HCT116 (cell line): ENCODE measurements at regions not wholly inside any gene's neighbourhood (a gene's known extent, or its start where the extent isn't known, plus 50 kb on each side); places are given as distances from the start of the nearest gene placed in this dataset.
A peak's percentile ranks its signal among the peaks of the same experiment; 100 is the strongest.

Experiments used
- ATAC-seq: fragments of 200-7000 bp; cut with Tn5 transposase; 2 replicates; pipeline ENCODE4 v1.9.1; 2020; ENCODE audit warnings: mild to moderate bottlenecking, moderate library complexity
- BruUV-seq: library from RNA; stranded (reverse); fragments of 400-500 nt; replicated peaks from 2 replicates; lab custom pipeline; 2021; lab: Mats Ljungman, UMichigan
- CTCF ChIA-PET: fragments of 300-600 bp; sonication (Branson Sonifier 250); formaldehyde crosslinking; loops from one replicate; lab custom pipeline; 2021; ENCODE audit warnings: antibody characterized with exemption; lab: Charles Lee
- POLR2A ChIA-PET: fragments of 300-600, 350-600 bp; sonication (Branson Sonifier 250); formaldehyde crosslinking; loops from one replicate; lab custom pipeline; 2021; ENCODE audit warnings: antibody characterized with exemption; lab: Charles Lee
- RAD21 ChIA-PET, 2 experiments: fragments of 300-600 bp; sonication (Branson Sonifier 250); formaldehyde crosslinking; loops; one replicate each; lab custom pipeline; 2023; ENCODE audit warnings: low total read pairs in 2 of 2; ENCODE audit not compliant: uncharacterized antibody in 2 of 2, unreplicated experiment in 2 of 2, low non-redundant PET in 1 of 2; lab: Charles Lee
- DNase-seq: peaks from one replicate; pipeline ENCODE4 v3.0.0-alpha.2; 2010; ENCODE audit warnings: low read depth, low spot score
- H2AFZ ChIP-seq: fragments of 200-600 bp; shearing (Covaris generic), sonication (generic); 2 replicates; pipeline ENCODE4 v1.6.1; 2017; ENCODE audit warnings: low read depth, mixed run types, mixed read lengths, antibody characterized with exemption, low read length; ENCODE audit not compliant: poor library complexity, severe bottlenecking
- H3K27ac ChIP-seq: 2 replicates; pipeline ENCODE4 v1.5.1; 2012; ENCODE audit warnings: low read depth, low read length
- H3K27me3 ChIP-seq: fragments of 200-600 bp; sonication (generic); 2 replicates; pipeline ENCODE4 v1.6.1; 2016; ENCODE audit warnings: mixed run types, low read length, mixed read lengths; ENCODE audit not compliant: insufficient read depth
- H3K36me3 ChIP-seq, 2 experiments: fragments of 200-500 bp in 1 of 2; fragments of 200-600 bp in 1 of 2; sonication (Bioruptor generic) in 1 of 2; sonication (generic) in 1 of 2; 2 replicates each; pipeline versions ENCODE4 v1.5.1 to v1.6.1; 2014 to 2016; ENCODE audit warnings: low read length in 2 of 2, inconsistent platforms in 1 of 2, mixed read lengths in 1 of 2, mixed run types in 1 of 2; ENCODE audit not compliant: insufficient read depth in 2 of 2, control insufficient read depth in 1 of 2
- H3K4me1 ChIP-seq, 2 experiments: fragments of 200-600 bp in 1 of 2; sonication (generic) in 1 of 2; 2 replicates each; pipeline versions ENCODE4 v1.5.1 to v1.6.1; 2012 to 2017; ENCODE audit warnings: low read length in 2 of 2, inconsistent platforms in 1 of 2, mild to moderate bottlenecking in 1 of 2, mixed read lengths in 1 of 2, mixed run types in 1 of 2, moderate library complexity in 1 of 2; ENCODE audit not compliant: insufficient read depth in 2 of 2, control insufficient read depth in 1 of 2
- H3K4me2 ChIP-seq: fragments of 200-600 bp; sonication (generic); 2 replicates; pipeline ENCODE4 v1.6.1; 2017; ENCODE audit warnings: mixed run types, low read length, mixed read lengths
- H3K4me3 ChIP-seq, 2 experiments: fragments of 200-600 bp in 1 of 2; sonication (generic) in 1 of 2; replicated peaks in 1 of 2; 2 replicates each; pipeline ENCODE4 v1.5.1; 2011 to 2016; ENCODE audit warnings: low read length in 2 of 2, control low read depth in 1 of 2, low read depth in 1 of 2, mild to moderate bottlenecking in 1 of 2, mixed read lengths in 1 of 2, mixed run types in 1 of 2
- H3K79me2 ChIP-seq: fragments of 200-600 bp; sonication (generic); 2 replicates; pipeline ENCODE4 v1.6.1; 2017; ENCODE audit warnings: mild to moderate bottlenecking, mixed run types, low read length, moderate library complexity, mixed read lengths; ENCODE audit not compliant: insufficient read depth
- H3K9ac ChIP-seq: fragments of 200-600 bp; sonication (generic); 2 replicates; pipeline ENCODE4 v1.6.1; 2016; ENCODE audit warnings: low read length, mixed read lengths
- H3K9me2 ChIP-seq: fragments of 200-600 bp; sonication (generic), shearing (Covaris generic); 2 replicates; pipeline ENCODE4 v1.6.1; 2017; ENCODE audit warnings: mixed run types, mild to moderate bottlenecking, moderate library complexity; ENCODE audit not compliant: insufficient read depth
- H3K9me3 ChIP-seq, 2 experiments: fragments of 200-500 bp in 1 of 2; fragments of 200-600 bp in 1 of 2; sonication (Bioruptor generic) in 1 of 2; sonication (generic) in 1 of 2; 2 replicates each; pipeline ENCODE4 v1.6.1; 2014 to 2017; ENCODE audit warnings: low read length in 2 of 2, mixed read lengths in 2 of 2, inconsistent platforms in 1 of 2, low read depth in 1 of 2, mild to moderate bottlenecking in 1 of 2, mixed run types in 1 of 2, moderate library complexity in 1 of 2; ENCODE audit not compliant: control insufficient read depth in 1 of 2, insufficient read depth in 1 of 2
- H4K20me1 ChIP-seq: fragments of 200-600 bp; sonication (generic), shearing (Covaris generic); 2 replicates; pipeline ENCODE4 v1.6.1; 2017; ENCODE audit warnings: mixed run types, mild to moderate bottlenecking, moderate library complexity; ENCODE audit not compliant: insufficient read depth
- CEBPB ChIP-seq: IDR thresholded peaks from 2 replicates; pipeline ENCODE4 v1.6.1; 2012; ENCODE audit warnings: low read depth
- EGR1 ChIP-seq: IDR thresholded peaks from 2 replicates; pipeline ENCODE4 v1.6.1; 2012; ENCODE audit warnings: low read depth
- ELF1 ChIP-seq: IDR thresholded peaks from 2 replicates; pipeline ENCODE4 v1.6.1; 2012; ENCODE audit warnings: low read depth, borderline replicate concordance
- EZH2 ChIP-seq: fragments of 200-600 bp; sonication (generic); IDR thresholded peaks from 2 replicates; pipeline ENCODE4 v1.6.1; 2017; ENCODE audit warnings: antibody characterized with exemption, mixed run types
- EZH2phosphoT487 ChIP-seq: fragments of 200-600 bp; IDR thresholded peaks from 2 replicates; pipeline ENCODE4 v1.6.1; 2018; ENCODE audit warnings: antibody characterized with exemption, borderline replicate concordance
- FOSL1 ChIP-seq: IDR thresholded peaks from 2 replicates; pipeline ENCODE4 v1.6.1; 2012; ENCODE audit warnings: low read depth
- JUND ChIP-seq: IDR thresholded peaks from 2 replicates; pipeline ENCODE4 v1.6.1; 2012
- POLR2A ChIP-seq: IDR thresholded peaks from 2 replicates; pipeline ENCODE4 v1.7.0; 2011; ENCODE audit warnings: borderline replicate concordance; ENCODE audit not compliant: insufficient read depth, insufficient read length; ENCODE audit errors: extremely low read depth
- POLR2AphosphoS5 ChIP-seq: IDR thresholded peaks from 2 replicates; pipeline ENCODE4 v1.6.1; 2011; ENCODE audit warnings: mild to moderate bottlenecking, low read depth, low read length, moderate library complexity
- SIN3A ChIP-seq: IDR thresholded peaks from 2 replicates; pipeline ENCODE4 v1.6.1; 2012; ENCODE audit warnings: low read depth
- SP1 ChIP-seq: IDR thresholded peaks from 2 replicates; pipeline ENCODE4 v1.6.1; 2012; ENCODE audit warnings: low read depth
- SRF ChIP-seq: IDR thresholded peaks from 2 replicates; pipeline ENCODE4 v1.6.1; 2012; ENCODE audit warnings: low read depth
- TCF7L2 ChIP-seq: IDR thresholded peaks from 2 replicates; pipeline ENCODE4 v1.7.0; 2011; ENCODE audit warnings: borderline replicate concordance, inconsistent platforms; ENCODE audit not compliant: insufficient read depth, insufficient read length; ENCODE audit errors: extremely low read depth
- YY1 ChIP-seq: IDR thresholded peaks from 2 replicates; pipeline ENCODE4 v1.6.1; 2011; ENCODE audit warnings: low read length, low read depth, moderate library complexity, mild to moderate bottlenecking; ENCODE audit not compliant: insufficient replicate concordance; ENCODE audit errors: extremely low read depth
- ZFX ChIP-seq: fragments of 450-650 bp; IDR thresholded peaks from 2 replicates; pipeline ENCODE4 v1.6.1; 2017
- ZNF274 ChIP-seq: fragments of 200-500 bp; sonication (Bioruptor generic); IDR thresholded peaks from 2 replicates; pipeline ENCODE4 v1.6.1; 2014; ENCODE audit warnings: mild to moderate bottlenecking, low read depth, low read length, inconsistent platforms
- intact Hi-C: fragments of 100-400 bp; cut with micrococcal nuclease; formaldehyde crosslinking; loops from 2 replicates; pipeline ENCODE4 v1.10.0; 2022
- TF ChIP-seq, protein P1 (sequence below): IDR thresholded peaks from 2 replicates; pipeline ENCODE4 v1.6.1; 2011; ENCODE audit warnings: mild to moderate bottlenecking, low read length, moderate library complexity; ENCODE audit not compliant: insufficient replicate concordance; ENCODE audit errors: extremely low read depth
- TF ChIP-seq, protein P2 (sequence below), 3 experiments: fragments of 200-600 bp in 1 of 3; sonication (generic) in 1 of 3; IDR thresholded peaks in 2 of 3; conservative IDR thresholded peaks in 1 of 3; 2 replicates each; pipeline ENCODE4 v1.5.1; 2012 to 2017; ENCODE audit warnings: low read depth in 2 of 3, low read length in 2 of 3, antibody characterized with exemption in 1 of 3, borderline replicate concordance in 1 of 3, control low read depth in 1 of 3, mild to moderate bottlenecking in 1 of 3, mixed read lengths in 1 of 3, mixed run types in 1 of 3, moderate library complexity in 1 of 3; ENCODE audit not compliant: insufficient read depth in 1 of 3
- TF ChIP-seq, protein P3 (sequence below): IDR thresholded peaks from 2 replicates; pipeline ENCODE4 v1.6.1; 2012

DNA sequence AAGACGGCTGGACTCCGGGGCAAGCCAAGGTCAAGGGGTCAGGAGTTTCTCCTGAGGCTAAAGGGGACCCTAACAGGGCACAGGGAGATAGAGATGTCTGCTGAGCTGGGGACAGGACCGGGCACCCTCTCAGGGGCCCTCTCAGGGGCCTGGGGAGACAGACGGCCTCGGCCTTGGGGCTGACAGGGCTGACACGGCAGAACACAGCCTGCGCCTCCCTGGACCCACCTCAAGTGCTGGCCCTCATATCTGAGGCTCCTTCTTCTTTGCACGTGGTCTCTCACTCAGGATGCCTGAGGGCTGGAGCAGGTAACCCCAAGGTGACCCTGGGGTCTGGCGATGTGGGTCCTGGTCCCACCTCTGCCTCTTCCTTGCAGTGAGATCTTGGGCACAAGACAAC is 186.9 kb upstream of the TNRC6C start (continued):
- TF ChIP-seq, protein P1, sequence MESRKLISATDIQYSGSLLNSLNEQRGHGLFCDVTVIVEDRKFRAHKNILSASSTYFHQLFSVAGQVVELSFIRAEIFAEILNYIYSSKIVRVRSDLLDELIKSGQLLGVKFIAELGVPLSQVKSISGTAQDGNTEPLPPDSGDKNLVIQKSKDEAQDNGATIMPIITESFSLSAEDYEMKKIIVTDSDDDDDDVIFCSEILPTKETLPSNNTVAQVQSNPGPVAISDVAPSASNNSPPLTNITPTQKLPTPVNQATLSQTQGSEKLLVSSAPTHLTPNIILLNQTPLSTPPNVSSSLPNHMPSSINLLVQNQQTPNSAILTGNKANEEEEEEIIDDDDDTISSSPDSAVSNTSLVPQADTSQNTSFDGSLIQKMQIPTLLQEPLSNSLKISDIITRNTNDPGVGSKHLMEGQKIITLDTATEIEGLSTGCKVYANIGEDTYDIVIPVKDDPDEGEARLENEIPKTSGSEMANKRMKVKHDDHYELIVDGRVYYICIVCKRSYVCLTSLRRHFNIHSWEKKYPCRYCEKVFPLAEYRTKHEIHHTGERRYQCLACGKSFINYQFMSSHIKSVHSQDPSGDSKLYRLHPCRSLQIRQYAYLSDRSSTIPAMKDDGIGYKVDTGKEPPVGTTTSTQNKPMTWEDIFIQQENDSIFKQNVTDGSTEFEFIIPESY = no peak
- TF ChIP-seq, protein P2, sequence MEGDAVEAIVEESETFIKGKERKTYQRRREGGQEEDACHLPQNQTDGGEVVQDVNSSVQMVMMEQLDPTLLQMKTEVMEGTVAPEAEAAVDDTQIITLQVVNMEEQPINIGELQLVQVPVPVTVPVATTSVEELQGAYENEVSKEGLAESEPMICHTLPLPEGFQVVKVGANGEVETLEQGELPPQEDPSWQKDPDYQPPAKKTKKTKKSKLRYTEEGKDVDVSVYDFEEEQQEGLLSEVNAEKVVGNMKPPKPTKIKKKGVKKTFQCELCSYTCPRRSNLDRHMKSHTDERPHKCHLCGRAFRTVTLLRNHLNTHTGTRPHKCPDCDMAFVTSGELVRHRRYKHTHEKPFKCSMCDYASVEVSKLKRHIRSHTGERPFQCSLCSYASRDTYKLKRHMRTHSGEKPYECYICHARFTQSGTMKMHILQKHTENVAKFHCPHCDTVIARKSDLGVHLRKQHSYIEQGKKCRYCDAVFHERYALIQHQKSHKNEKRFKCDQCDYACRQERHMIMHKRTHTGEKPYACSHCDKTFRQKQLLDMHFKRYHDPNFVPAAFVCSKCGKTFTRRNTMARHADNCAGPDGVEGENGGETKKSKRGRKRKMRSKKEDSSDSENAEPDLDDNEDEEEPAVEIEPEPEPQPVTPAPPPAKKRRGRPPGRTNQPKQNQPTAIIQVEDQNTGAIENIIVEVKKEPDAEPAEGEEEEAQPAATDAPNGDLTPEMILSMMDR (IDR thresholded peaks at IDR 0.05 in 2 of 3, conservative IDR thresholded peaks at IDR 0.05 in 1 of 3; ENCODE audit: borderline replicate concordance in 1 of 3, insufficient read depth in 1 of 3, low read depth in 2 of 3, low read length in 2 of 3) = no peak
- no peak for TF ChIP-seq POLR2AphosphoS5
- TF ChIP-seq, protein P3, sequence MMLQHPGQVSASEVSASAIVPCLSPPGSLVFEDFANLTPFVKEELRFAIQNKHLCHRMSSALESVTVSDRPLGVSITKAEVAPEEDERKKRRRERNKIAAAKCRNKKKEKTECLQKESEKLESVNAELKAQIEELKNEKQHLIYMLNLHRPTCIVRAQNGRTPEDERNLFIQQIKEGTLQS = no peak
- TF ChIP-seq JUND = no peak
- TF ChIP-seq TCF7L2 = no peak
- no peak for TF ChIP-seq ELF1
- no peak for TF ChIP-seq EZH2
- no peak for TF ChIP-seq FOSL1

DNA sequence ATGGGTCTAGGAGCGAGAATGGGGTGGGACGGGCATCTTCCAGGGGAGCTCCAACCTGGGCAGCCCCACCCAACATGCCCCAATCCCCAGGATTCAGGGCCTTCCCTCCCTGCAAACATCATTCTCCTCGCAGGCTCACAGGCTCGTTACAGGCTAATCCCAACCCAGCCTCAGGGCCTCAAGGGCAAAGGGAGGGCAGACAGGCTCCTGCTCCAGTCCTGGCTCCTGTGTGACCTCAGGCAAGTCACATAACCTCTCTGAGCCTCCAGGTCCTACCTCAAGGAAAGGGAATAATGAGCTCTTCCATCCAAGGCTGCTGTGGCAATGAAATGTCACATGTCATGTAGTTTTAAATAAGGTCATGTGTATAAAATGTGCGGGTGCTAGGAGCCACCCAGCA is 186.5 kb upstream of the TNRC6C start:
- CTCF ChIA-PET = interaction anchor here (1.4 kb wide), 1 partner anchor 242 kb away, joined by 8 read pairs; no protein-coding TSS in a partner anchor
- no peak overlapping the region for H3K9ac ChIP-seq
- no peaks in the 10 kb centered on the region for H4K20me1 ChIP-seq
- DNase-seq (no peak), ATAC-seq (peak; percentile 2; the same call in 1 of the 2 replicates)
- no peaks in the 10 kb centered on the region for H3K36me3 ChIP-seq
- H3K9me3 ChIP-seq = no peaks in the 10 kb centered on the region
- peaks cover 0 to 19% of the 10 kb centered on the region in 2 experiments; a peak in 2 of 4 replicates for H3K4me1 ChIP-seq
- RAD21 ChIA-PET = no interaction called here
- no peak overlapping the region for H3K4me2 ChIP-seq
- no peak overlapping the region for H2AFZ ChIP-seq
- intact Hi-C loops = loop anchor here (1.0 to 5.0 kb wide), 3 partner anchors 185 to 242 kb away; partner anchors contain the start of gene TNRC6C
- no peaks in the 10 kb centered on the region for H3K9me2 ChIP-seq
- H3K79me2 ChIP-seq = no peaks in the 10 kb centered on the region
- H3K27ac ChIP-seq = no peak overlapping the region
- TF ChIP-seq POLR2A = no peak
- TF ChIP-seq SRF = no peak
- TF ChIP-seq SIN3A = no peak
- no peak for TF ChIP-seq EGR1
- TF ChIP-seq, protein P1 = no peak
- no peak for TF ChIP-seq EZH2phosphoT487
- no peak for TF ChIP-seq ELF1
- no peak for TF ChIP-seq JUND
- no peak for TF ChIP-seq ZNF274
- no peak for TF ChIP-seq EZH2
- TF ChIP-seq TCF7L2 = no peak
- TF ChIP-seq FOSL1 = no peak
- no peak for TF ChIP-seq SP1
- no peak for TF ChIP-seq YY1
- TF ChIP-seq CEBPB = no peak
- no peak for TF ChIP-seq ZFX
- no peaks in the 10 kb centered on the region; the same call in 1 of the 2 replicates for H3K27me3 ChIP-seq
- POLR2A ChIA-PET = no interaction called here
- no TSS peak for BruUV-seq
- H3K4me3 ChIP-seq = no peak overlapping the region
